ENCODE measurements at regions not wholly inside any gene's neighbourhood (a gene's known extent, or its start where the extent isn't known, plus 50 kb on each side); places are given as distances from the start of the nearest gene placed in this dataset.
"Not testable (repeated sequence)": the region's sequence is repeated elsewhere in the genome, so short reads cannot be mapped to it uniquely, and the experiment has no call there.

DNA sequence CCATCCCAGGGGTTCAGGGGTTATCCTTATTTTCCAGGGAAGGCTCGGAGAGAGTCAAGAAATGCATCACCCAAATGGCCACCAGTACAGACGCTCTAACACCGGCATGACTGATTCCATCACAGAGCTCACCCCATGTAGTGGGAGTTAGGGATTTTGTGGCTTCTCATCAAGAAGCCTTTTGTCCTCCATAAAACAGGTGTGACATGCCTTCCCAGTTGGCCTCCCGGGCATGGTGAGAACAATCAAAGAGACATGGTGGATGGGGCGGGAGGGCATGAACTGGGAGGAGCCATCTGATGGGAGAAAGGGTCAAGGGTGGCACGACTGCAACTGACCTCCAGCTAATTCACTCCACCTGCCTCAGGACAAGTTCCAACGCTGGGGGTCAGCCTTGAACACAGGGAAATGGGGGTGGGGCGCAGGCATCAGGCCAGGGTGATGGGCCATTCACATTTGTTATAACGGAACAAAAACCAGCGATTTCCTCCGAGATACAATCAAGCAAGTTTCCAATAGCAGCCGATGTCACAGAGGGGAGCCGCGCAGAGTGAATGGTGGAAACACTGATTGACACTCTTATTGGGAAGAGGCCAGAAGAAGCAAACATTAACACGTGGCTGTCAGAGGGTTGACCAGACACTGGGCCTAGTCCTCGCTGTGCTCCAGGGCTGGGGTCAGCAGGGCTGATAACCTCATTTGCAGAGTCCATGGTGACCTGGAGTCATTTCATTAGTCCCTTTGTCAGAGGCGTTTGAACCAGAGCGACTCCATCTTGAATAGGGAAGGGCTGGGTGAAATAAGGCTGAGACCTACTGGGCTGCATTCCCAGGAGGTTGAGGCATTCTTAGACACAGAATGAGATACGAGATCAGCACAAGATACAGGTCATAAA lies 80.5 kb upstream of the HPCAL1 start:
- DNase-seq, result no peak
- Mint-ChIP-seq H3K4me1 (peaks cover 7% of the 10 kb centered on the region), H3K27ac (no peak overlapping the region), H3K36me3 (no peaks in the 10 kb centered on the region), H3K9me3 (ENCODE audit: low read depth) (no peaks in the 10 kb centered on the region), H3K27me3 (no peaks in the 10 kb centered on the region), H3K4me3 (no peak overlapping the region)
- no peak for ATAC-seq
- CTCF ChIA-PET, result interaction anchor here (1.6 kb wide), 1 partner anchor 213 kb away, joined by 4 read pairs; no protein-coding TSS in a partner anchor

DNA sequence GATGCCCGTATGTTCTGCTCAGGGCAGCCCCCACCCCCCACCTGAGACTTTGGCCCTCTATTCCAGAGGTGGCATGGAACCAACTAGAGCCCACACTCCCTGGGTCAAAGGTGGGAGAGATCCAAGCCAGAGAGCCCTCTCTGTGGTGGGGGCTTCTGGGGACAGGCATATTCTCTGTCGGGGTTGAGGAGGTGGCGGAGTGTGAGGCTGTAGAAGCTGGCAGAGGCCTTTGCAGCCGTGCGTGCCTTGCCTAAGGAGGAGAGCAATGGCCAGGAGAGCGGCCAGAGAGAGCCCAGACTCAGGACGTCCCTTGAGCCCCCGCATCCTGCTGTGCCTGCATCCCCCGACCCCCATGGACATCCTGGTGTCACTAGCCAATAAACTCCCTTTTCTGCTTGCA lies 79.2 kb upstream of the HPCAL1 start:
- Mint-ChIP-seq H3K4me1 (peaks cover 7% of the 10 kb centered on the region), H3K27ac (no peak overlapping the region), H3K36me3 (no peaks in the 10 kb centered on the region), H3K27me3 (peaks cover 3% of the 10 kb centered on the region), H3K9me3 (ENCODE audit: low read depth) (no peaks in the 10 kb centered on the region), H3K4me3 (no peak overlapping the region)
- no peak for ATAC-seq
- DNase-seq, result no peak
- CTCF ChIA-PET, result no interaction called here

DNA sequence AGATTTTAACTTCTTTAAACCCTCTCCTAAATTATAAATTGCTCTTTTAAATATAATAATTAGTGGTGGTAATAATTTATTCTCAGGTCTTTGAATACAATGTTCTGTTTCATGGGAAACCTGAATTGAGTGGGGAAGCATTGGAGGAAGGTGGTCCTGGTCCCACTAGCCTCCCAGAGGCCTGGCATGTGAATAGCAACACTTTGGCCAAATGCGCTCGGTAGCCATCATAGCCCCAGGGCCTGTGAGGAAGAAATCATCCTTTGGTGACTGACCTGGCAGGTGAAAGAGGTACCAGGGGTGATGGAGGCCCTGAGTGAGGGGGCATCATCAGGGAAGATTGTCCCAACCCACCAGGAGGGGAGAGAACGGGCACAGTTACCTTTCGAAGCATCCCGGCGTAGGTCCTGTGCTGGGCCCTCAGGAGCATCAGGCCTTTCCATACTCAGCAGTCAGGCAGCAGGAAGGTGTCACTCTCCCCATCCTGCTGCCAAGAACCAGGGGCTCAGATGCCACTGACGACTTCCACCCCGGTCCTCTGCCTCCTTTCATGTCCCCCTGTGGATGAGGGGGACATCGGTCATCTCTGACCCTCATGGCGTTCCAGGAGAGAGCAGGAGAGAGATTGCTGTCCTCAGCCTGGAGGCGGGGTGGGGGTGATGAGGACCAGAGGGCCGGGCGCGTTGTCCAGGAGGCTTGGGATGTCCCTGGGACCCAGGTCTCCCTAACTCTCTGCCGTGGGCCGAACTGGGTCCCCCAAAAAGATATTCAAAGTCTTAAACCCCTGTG lies 78.6 kb upstream of the HPCAL1 start:
- H3K4me1 Mint-ChIP-seq, result peaks cover 7% of the 10 kb centered on the region
- H3K36me3 Mint-ChIP-seq, result no peaks in the 10 kb centered on the region
- H3K4me3 Mint-ChIP-seq, result no peak overlapping the region
- ATAC-seq (no peak), DNase-seq (no peak)
- H3K27me3 Mint-ChIP-seq, result peaks cover 3% of the 10 kb centered on the region
- CTCF ChIA-PET, result no interaction called here
- no peak overlapping the region for H3K27ac Mint-ChIP-seq
- H3K9me3 Mint-ChIP-seq (ENCODE audit: low read depth), result no peaks in the 10 kb centered on the region

DNA sequence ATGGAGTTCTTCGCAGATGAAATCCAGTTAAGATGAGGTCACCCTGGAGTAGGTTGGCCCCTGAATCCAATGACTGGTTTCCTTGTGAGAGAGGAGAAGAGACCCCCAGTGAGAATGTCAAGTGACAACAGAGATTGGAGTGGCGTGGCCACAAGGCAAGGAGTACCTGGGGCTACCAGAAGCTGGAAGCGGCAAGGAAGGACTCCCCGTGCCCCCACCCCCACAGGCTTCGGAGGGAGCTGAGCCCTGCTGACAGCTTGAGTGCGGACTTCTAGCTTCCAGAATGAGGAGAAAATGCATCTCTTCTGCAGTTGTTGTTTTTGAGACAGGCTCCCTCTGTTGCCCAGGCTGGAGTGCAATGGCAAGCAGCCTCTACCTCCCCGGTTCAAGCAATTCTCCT lies 78.0 kb upstream of the HPCAL1 start:
- H3K27me3 Mint-ChIP-seq, result peaks cover 3% of the 10 kb centered on the region
- no peaks in the 10 kb centered on the region for H3K9me3 Mint-ChIP-seq (ENCODE audit: low read depth)
- DNase-seq (no peak), ATAC-seq (no peak)
- H3K4me3 Mint-ChIP-seq, result no peak overlapping the region
- peaks cover 7% of the 10 kb centered on the region for H3K4me1 Mint-ChIP-seq
- H3K36me3 Mint-ChIP-seq, result no peaks in the 10 kb centered on the region
- CTCF ChIA-PET, result no interaction called here
- H3K27ac Mint-ChIP-seq, result no peak overlapping the region

DNA sequence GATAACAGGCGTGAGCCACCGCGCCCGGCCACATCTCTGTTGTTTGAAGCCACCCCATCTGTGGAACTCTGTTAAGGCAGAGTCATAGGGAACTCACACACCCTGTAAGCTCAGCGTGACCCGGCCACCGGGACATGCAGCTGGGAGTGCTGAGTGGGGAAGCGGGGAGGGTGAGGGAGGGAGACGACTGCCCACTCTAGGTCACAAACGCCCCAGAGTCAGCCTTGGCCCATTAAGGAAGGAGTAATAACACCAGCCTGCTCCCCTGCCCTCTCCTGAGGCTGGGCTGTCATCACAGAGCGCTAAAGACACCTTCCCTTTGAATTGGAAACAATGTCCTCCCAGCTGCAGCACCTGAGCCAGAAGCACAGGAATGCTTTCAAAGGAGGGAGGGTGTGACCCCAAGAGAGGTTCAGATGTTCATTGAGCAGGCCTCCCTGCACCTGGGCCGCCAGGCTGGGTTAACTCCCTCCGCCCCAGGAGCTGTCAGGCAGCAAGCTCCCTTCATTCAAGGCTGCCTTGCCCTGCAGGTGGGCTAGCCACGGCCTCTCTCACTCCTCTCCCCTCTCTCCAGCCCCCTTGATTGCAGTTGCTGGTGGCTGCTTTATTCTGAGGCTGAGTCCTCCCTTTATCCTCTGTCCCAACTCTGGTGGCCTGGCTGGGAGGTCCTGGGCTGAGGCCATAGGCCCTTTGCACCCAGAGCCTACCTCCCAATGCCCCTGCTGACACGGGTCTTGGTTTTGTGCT lies 77.2 kb upstream of the HPCAL1 start:
- Mint-ChIP-seq H3K27ac (no peak overlapping the region), H3K4me3 (no peak overlapping the region), H3K27me3 (peaks cover 3% of the 10 kb centered on the region), H3K4me1 (peaks cover 7% of the 10 kb centered on the region), H3K36me3 (no peaks in the 10 kb centered on the region), H3K9me3 (ENCODE audit: low read depth) (no peaks in the 10 kb centered on the region)
- DNase-seq (no peak), ATAC-seq (no peak)
- CTCF ChIA-PET, result no interaction called here

DNA sequence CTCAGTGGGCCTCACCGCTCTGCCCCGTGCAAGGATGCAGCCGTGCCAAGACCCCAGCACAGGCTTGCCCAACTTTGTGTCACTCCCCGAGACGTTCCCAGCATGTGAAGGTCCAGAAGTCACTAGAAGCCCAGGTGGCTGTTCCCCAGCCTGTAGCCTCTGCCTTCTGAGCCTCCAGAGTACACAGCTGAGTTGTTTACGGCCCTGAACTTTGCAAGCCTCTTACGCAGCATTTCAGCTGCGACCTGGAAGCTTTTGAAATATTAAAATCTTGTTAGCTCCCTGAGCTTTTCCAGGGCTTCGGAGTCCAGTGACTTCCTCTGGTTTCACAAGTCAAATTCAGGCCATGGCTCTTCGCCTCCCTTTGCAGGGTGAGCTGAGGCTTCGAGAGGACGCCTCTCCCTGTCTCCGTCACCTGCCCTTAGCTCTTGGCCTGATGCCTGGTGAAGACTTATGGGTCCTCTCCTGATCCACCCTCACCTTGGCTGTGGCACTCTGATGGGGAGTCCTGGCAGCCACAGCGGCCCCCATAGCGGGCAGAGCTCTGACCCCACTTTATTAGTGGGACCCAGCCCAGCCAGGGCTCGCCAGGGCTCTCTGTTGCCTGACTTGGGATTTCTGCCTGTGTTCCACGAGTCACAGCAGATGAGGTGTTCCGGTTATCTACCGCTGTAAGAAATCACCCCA lies 76.5 kb upstream of the HPCAL1 start:
- Mint-ChIP-seq H3K36me3 (no peaks in the 10 kb centered on the region), H3K27me3 (peaks cover 3% of the 10 kb centered on the region), H3K9me3 (ENCODE audit: low read depth) (no peaks in the 10 kb centered on the region), H3K4me3 (no peak overlapping the region), H3K4me1 (peaks cover 7% of the 10 kb centered on the region), H3K27ac (no peak overlapping the region)
- CTCF ChIA-PET, result interaction anchor here (1.2 kb wide), 1 partner anchor 209 kb away, joined by 5 read pairs; no protein-coding TSS in a partner anchor
- ATAC-seq (no peak), DNase-seq (no peak)

DNA sequence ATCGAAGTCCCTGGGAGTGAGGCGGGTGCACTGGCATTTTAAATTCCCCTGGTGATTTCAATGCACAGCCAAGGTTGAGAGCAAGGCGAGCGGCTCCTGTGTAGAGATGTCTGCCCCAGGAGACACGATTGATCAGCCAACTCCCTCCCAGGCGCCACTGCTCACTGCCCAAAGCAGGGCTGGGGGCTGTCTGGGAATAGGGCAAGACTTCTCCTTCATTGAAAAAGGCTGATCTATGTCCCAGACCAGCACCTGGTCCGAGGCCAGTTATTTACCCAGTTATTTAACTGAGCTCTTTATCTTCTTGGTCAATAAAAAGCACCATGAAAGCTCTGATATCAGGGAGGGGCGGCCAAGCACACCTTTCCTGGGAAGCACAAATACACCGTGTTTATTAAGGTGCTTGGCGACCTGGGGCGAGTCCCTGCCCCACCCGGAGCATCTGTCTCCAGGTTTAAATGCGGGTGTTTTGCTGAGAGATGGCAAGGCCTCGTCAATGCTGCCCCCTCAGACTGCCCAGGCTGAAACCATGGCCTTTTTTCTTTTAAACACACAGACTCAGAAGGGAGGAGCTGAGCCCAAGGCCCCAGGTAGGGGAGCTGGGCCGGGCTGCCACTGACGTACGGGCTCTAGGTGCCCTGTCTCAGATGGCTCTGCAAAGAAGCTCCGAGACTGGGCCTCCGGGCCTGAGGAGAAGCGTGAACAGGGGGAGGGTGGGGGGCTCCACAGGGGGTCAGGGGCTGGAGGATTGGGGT lies 73.9 kb upstream of the HPCAL1 start:
- ATAC-seq, result no peak

DNA sequence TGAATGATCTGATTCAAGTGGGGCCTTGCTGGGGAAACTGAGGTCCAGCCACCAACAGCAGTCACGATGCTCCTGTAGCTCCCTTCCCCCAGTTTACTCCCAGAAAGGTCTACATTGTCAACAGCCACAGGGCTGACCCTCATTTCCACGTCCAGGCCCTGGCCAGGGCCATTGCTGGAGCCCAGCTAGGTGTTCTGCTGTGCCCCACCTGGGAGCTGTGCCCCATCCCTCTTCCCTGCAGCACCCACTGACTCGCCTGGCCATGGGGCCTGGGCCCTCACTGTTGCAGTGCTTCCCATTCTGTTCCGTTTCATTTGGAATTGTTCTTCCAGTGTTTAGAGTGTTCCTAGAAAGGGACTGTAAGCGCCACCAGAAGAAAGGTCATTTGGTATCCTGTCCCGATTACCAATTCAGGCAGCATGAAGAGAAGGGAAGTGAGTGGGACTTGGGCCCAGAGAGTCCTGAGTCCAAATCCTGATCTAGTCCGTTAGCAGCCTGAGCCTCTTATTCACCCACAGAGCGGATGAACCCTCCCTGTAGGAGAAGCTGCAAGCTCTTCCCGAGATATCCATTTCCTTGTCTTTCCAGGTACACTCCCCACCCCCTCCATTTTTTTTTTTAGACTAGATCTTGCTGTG lies 73.1 kb upstream of the HPCAL1 start:
- Mint-ChIP-seq H3K9me3 (ENCODE audit: low read depth) (peaks cover 4% of the 10 kb centered on the region), H3K4me1 (no peaks in the 10 kb centered on the region), H3K27me3 (peaks cover 3% of the 10 kb centered on the region), H3K27ac (no peak overlapping the region), H3K4me3 (no peak overlapping the region), H3K36me3 (no peaks in the 10 kb centered on the region)
- CTCF ChIA-PET, result interaction anchor here (3.6 kb wide), 1 partner anchor 179 kb away, joined by 12 read pairs; no protein-coding TSS in a partner anchor
- ATAC-seq (no peak), DNase-seq (no peak)

More for the DNA sequence above, 73.9 kb upstream of the HPCAL1 start:
- no peak for DNase-seq
- CTCF ChIA-PET, result interaction anchor here (1.5 kb wide), 1 partner anchor 206 kb away, joined by 4 read pairs; no protein-coding TSS in a partner anchor
- H3K27ac Mint-ChIP-seq, result no peak overlapping the region
- H3K4me1 Mint-ChIP-seq, result no peaks in the 10 kb centered on the region
- H3K4me3 Mint-ChIP-seq, result no peak overlapping the region
- H3K9me3 Mint-ChIP-seq (ENCODE audit: low read depth), result peaks cover 4% of the 10 kb centered on the region
- no peaks in the 10 kb centered on the region for H3K36me3 Mint-ChIP-seq
- peaks cover 3% of the 10 kb centered on the region for H3K27me3 Mint-ChIP-seq

DNA sequence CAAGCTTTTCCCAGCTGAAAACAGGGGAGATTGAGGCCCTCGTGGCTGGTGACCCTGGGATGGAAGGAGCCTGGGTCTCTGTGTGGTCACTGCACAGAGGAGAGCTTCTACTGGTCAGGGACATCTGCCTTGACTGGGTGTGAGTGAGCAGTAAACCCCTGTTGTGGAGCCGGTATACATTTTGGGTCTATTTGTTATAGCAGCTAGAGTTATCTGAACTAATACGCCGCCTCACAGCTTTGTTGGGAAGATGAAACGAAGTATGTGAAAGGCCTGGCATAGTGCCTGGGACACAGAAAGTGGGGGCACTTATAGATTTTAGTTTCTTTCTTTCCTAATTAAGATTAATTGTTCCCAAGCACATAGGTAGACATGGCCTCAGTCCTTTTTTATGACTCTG lies 72.2 kb upstream of the HPCAL1 start:
- CTCF ChIA-PET, result interaction anchor here (3.6 kb wide), 1 partner anchor 178 kb away, joined by 12 read pairs; no protein-coding TSS in a partner anchor
- Mint-ChIP-seq H3K9me3 (ENCODE audit: low read depth) (peaks cover 4% of the 10 kb centered on the region), H3K4me3 (no peak overlapping the region), H3K36me3 (no peaks in the 10 kb centered on the region), H3K27ac (no peak overlapping the region), H3K4me1 (no peaks in the 10 kb centered on the region), H3K27me3 (peaks cover 3% of the 10 kb centered on the region)
- ATAC-seq (no peak), DNase-seq (no peak)

DNA sequence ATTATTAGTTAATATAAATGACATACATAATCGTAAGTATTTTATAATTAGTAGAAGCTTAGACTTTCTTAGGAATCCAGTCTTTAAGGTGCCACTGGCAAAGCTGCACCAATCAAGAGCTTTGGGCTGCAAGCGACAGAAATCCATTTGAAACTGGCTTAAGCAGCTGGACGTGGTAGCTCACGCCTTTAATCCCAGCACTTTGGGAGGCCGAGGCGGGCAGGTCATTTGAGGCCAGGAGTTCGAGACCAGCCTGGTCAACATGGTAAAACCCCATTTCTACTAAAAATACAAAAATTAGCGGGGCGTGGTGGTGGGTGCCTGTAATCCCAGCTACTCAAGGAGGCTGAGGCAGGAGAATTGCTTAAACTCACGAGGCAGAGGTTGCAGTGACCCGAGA lies 71.8 kb upstream of the HPCAL1 start:
- not testable (repeated sequence) for H3K36me3 Mint-ChIP-seq; H3K4me3 Mint-ChIP-seq; H3K27ac Mint-ChIP-seq; H3K27me3 Mint-ChIP-seq; H3K9me3 Mint-ChIP-seq (ENCODE audit: low read depth); DNase-seq; ATAC-seq; H3K4me1 Mint-ChIP-seq
- CTCF ChIA-PET, result interaction anchor here (3.6 kb wide), 1 partner anchor 178 kb away, joined by 12 read pairs; no protein-coding TSS in a partner anchor

DNA sequence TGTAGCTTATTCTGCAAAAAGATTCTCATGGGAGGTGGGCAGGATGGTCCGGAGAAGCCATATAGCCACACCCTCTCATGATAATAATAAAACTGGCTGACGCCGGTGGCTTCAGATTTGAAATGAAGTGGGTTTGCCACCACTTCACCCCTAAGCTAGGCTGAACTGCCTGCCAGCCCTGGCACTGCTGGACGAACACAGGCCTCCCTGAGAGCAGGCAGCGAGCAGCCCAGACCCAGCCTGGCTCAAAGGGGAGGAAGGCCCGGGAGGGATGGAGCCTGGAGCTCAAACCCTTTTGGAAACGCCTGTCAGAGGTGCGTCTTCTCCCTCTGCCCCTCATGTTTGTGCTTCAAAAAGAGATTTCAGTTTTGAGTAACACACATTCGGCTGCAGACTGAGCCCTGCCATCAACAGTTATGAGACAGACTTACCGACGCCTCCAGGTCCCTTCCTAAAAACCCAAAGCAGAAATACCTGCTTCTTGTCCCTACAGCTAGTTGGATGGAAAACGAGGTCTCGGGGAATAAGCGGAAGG lies 71.1 kb upstream of the HPCAL1 start:
- no peak for DNase-seq
- CTCF ChIA-PET, result interaction anchor here (3.6 kb wide), 1 partner anchor 177 kb away, joined by 12 read pairs; no protein-coding TSS in a partner anchor
- Mint-ChIP-seq H3K9me3 (ENCODE audit: low read depth) (peaks cover 4% of the 10 kb centered on the region), H3K4me1 (no peaks in the 10 kb centered on the region), H3K27ac (no peak overlapping the region), H3K4me3 (no peak overlapping the region), H3K36me3 (no peaks in the 10 kb centered on the region), H3K27me3 (peaks cover 3% of the 10 kb centered on the region)
- no peak for ATAC-seq
